ENCODE measurements at regions not wholly inside any gene's neighbourhood (a gene's known extent, or its start where the extent isn't known, plus 50 kb on each side); places are given as distances from the start of the nearest gene placed in this dataset.

- no peak for TF ChIP-seq POLR2A (IDR thresholded peaks at IDR 0.05)
- TF ChIP-seq CTCF (IDR thresholded peaks at IDR 0.05): no peak
- no peak for TF ChIP-seq POLR2AphosphoS5 (IDR thresholded peaks at IDR 0.05)
- intact Hi-C loops (cut with DNase I; ENCODE audit: low total_unique reads): loop anchor here (5.0 kb wide), 1 partner anchor 730 kb away; no protein-coding TSS in a partner anchor
- no peak for DNase-seq (ENCODE audit: low spot score in 2 of 2)
- no peaks in the 10 kb centered on the region for H3K36me3 ChIP-seq
- H3K27ac ChIP-seq: no peak overlapping the region
- H3K9me3 ChIP-seq: no peaks in the 10 kb centered on the region
- H3K4me3 ChIP-seq: no peak overlapping the region
- H3K27me3 ChIP-seq: no peaks in the 10 kb centered on the region
- H3K4me1 ChIP-seq: no peaks in the 10 kb centered on the region
Observed at GRCh38 chr2:133982256-133982655, 271.6 kb upstream of the MGAT5 start.

- intact Hi-C loops (cut with DNase I; ENCODE audit: low total_unique reads): no loop called here
- Histone ChIP-seq H3K36me3 (no peaks in the 10 kb centered on the region), H3K27me3 (no peaks in the 10 kb centered on the region), H3K4me1 (no peaks in the 10 kb centered on the region), H3K4me3 (no peak overlapping the region), H3K9me3 (no peaks in the 10 kb centered on the region), H3K27ac (no peak overlapping the region)
- no peak for DNase-seq (ENCODE audit: low spot score in 2 of 2)
- TF ChIP-seq POLR2A (IDR thresholded peaks at IDR 0.05) (no peak), POLR2AphosphoS5 (IDR thresholded peaks at IDR 0.05) (no peak), CTCF (IDR thresholded peaks at IDR 0.05) (no peak)
Observed at GRCh38 chr2:133985563-133985962, 268.3 kb upstream of the MGAT5 start.

GRCh38 chr2:133986081-133986837, 267.6 kb upstream of the MGAT5 start:
- no peak for TF ChIP-seq POLR2A (IDR thresholded peaks at IDR 0.05)
- TF ChIP-seq POLR2AphosphoS5 (IDR thresholded peaks at IDR 0.05): no peak
- TF ChIP-seq CTCF (IDR thresholded peaks at IDR 0.05): no peak
- Histone ChIP-seq H3K4me3 (no peak overlapping the region), H3K36me3 (no peaks in the 10 kb centered on the region), H3K4me1 (no peaks in the 10 kb centered on the region), H3K27me3 (no peaks in the 10 kb centered on the region), H3K9me3 (no peaks in the 10 kb centered on the region), H3K27ac (no peak overlapping the region)
- DNase-seq (ENCODE audit: low spot score in 2 of 2): no peak
- intact Hi-C loops (cut with DNase I; ENCODE audit: low total_unique reads): no loop called here

GRCh38 chr2:133986881-133987795, 266.7 kb upstream of the MGAT5 start:
- H3K9me3 ChIP-seq: no peaks in the 10 kb centered on the region
- H3K27me3 ChIP-seq: no peaks in the 10 kb centered on the region
- no peaks in the 10 kb centered on the region for H3K4me1 ChIP-seq
- intact Hi-C loops (cut with DNase I; ENCODE audit: low total_unique reads): no loop called here
- no peak for TF ChIP-seq POLR2AphosphoS5 (IDR thresholded peaks at IDR 0.05)
- no peak for TF ChIP-seq CTCF (IDR thresholded peaks at IDR 0.05)
- no peak for TF ChIP-seq POLR2A (IDR thresholded peaks at IDR 0.05)
- no peak for DNase-seq (ENCODE audit: low spot score in 2 of 2)
- no peaks in the 10 kb centered on the region for H3K36me3 ChIP-seq
- H3K4me3 ChIP-seq: no peak overlapping the region
- no peak overlapping the region for H3K27ac ChIP-seq
